BJ (cell line): ENCODE measurements at regions not wholly inside any gene's neighbourhood (a gene's known extent, or its start where the extent isn't known, plus 50 kb on each side); places are given as distances from the start of the nearest gene placed in this dataset.

Experiments used
- CTCF ChIA-PET: fragments of 350-600 bp; formaldehyde crosslinking; extraction: SDS; loops from one replicate; lab custom pipeline; 2021; ENCODE audit warnings: antibody characterized with exemption, inconsistent platforms; lab: Yijun Ruan, JAX
- POLR2A ChIA-PET: fragments of 300-600 bp; sonication (Branson Sonifier 250); formaldehyde crosslinking; extraction: SDS; loops from one replicate; lab custom pipeline; 2021; ENCODE audit warnings: antibody characterized with exemption; lab: Charles Lee
- DNase-seq: peaks from one replicate; pipeline ENCODE4 v3.0.0-alpha.2; 2011; ENCODE audit warnings: low read depth
- H3K27me3 ChIP-seq: 2 replicates; pipeline ENCODE4 v1.6.0; 2011; ENCODE audit warnings: low read length; ENCODE audit not compliant: control insufficient read depth, insufficient read depth
- H3K36me3 ChIP-seq: 2 replicates; pipeline ENCODE4 v1.5.1; 2011; ENCODE audit warnings: low read length; ENCODE audit not compliant: control insufficient read depth, insufficient read depth
- H3K4me3 ChIP-seq: 2 replicates; pipeline ENCODE4 v1.5.1; 2011; ENCODE audit warnings: low read depth, mild to moderate bottlenecking, control low read depth, low read length
- TF ChIP-seq, protein P1 (sequence below): IDR thresholded peaks from 2 replicates; pipeline ENCODE4 v1.5.1; 2011; ENCODE audit warnings: low read depth, mild to moderate bottlenecking, control low read depth, inconsistent platforms, low read length, moderate library complexity; ENCODE audit not compliant: insufficient read depth

DNA sequence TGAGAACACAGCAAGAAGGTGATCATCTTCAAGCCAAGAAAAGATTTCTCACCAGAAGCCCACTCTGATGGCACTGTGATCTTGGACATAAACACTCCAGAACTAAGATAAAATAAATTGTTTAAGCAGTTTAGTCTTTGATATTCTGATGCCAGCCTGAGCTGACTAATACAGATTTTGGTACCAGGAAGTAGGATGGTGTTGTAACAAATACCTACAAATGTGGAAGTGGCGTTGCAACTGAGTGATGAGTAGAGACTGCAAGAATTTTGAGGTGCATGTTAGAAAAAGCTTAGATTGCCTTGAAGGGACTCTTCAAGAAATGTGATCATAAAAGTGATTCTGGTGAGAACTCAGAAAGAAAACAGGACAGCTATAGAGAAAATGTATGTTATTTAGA lies 592.4 kb upstream of the DAB2 start:
- Histone ChIP-seq H3K36me3 (no peaks in the 10 kb centered on the region), H3K4me3 (no peak overlapping the region), H3K27me3 (no peaks in the 10 kb centered on the region)
- POLR2A ChIA-PET: no interaction called here
- CTCF ChIA-PET: no interaction called here
- no peak for DNase-seq
- TF ChIP-seq, protein P1, sequence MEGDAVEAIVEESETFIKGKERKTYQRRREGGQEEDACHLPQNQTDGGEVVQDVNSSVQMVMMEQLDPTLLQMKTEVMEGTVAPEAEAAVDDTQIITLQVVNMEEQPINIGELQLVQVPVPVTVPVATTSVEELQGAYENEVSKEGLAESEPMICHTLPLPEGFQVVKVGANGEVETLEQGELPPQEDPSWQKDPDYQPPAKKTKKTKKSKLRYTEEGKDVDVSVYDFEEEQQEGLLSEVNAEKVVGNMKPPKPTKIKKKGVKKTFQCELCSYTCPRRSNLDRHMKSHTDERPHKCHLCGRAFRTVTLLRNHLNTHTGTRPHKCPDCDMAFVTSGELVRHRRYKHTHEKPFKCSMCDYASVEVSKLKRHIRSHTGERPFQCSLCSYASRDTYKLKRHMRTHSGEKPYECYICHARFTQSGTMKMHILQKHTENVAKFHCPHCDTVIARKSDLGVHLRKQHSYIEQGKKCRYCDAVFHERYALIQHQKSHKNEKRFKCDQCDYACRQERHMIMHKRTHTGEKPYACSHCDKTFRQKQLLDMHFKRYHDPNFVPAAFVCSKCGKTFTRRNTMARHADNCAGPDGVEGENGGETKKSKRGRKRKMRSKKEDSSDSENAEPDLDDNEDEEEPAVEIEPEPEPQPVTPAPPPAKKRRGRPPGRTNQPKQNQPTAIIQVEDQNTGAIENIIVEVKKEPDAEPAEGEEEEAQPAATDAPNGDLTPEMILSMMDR: no peak

DNA sequence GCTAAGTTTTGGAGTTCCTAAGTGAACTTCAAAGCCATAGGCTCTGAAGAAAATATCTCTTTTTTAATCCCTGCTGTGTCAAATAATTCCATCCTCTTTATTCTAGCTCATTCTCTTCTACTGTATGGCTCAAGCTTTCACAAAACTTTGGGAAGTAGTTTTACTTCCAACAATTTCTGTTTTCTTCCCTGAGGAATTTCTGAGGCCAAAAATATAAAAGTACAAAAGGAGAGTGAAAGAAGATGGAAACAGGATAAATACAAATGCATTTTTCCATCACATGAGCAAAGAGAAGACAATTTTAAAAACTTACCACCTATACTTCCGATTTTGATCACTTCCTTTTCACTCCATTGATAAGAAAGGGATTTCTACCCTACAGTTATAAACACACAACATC lies 585.7 kb upstream of the DAB2 start:
- Histone ChIP-seq H3K36me3 (no peaks in the 10 kb centered on the region), H3K27me3 (no peaks in the 10 kb centered on the region), H3K4me3 (no peak overlapping the region)
- POLR2A ChIA-PET: no interaction called here
- TF ChIP-seq, protein P1: no peak
- CTCF ChIA-PET: no interaction called here
- DNase-seq: no peak

DNA sequence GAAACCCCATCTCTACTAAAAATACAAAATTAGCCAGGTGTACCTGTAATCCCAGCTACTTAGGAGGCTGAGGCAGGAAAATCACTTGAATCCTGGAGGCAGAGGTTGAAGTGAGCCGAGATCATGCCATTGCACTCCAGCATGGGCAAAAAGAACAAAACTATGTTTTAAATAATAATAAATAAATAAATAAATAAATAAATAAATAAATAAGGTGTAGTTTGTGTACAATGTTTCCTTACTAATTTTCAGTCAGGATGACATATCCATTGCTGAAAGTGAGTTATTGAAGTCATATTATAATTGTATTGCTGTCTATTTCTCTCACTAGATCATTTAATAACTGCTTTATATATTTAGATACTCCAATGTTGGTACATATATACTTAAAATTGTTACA lies 581.5 kb upstream of the DAB2 start:
- TF ChIP-seq, protein P1: no peak
- no peak for DNase-seq
- Histone ChIP-seq H3K36me3 (no peaks in the 10 kb centered on the region), H3K4me3 (no peak overlapping the region), H3K27me3 (no peaks in the 10 kb centered on the region)
- ChIA-PET POLR2A (no interaction called here), CTCF (no interaction called here)

- DNase-seq: no peak
- Histone ChIP-seq H3K36me3 (no peaks in the 10 kb centered on the region), H3K27me3 (no peaks in the 10 kb centered on the region), H3K4me3 (no peak overlapping the region)
- TF ChIP-seq, protein P1: no peak
- POLR2A ChIA-PET: no interaction called here
- CTCF ChIA-PET: no interaction called here
Measured at GRCh38 chr5:40001796-40002195, 577.0 kb upstream of the DAB2 start.

DNA sequence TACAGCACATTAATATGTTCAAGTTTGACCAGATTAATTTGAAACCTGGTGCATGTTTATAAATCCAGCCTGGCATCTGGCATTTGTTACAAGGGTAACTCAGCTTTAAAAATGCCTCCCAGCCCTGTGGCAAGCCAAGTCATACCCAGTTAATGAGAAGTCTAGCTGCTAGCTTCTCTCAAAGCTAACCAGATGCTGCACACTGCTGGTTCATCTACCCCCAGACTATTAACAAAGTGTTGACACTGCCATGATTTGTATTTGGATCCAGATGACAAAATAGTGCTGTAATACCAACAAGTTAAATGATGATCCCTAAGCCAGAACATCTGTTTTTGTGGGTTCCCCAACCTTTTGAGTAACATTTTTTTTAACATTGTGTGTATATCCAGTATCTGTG lies 573.7 kb upstream of the DAB2 start:
- CTCF ChIA-PET: no interaction called here
- no peak for DNase-seq
- no peaks in the 10 kb centered on the region for H3K36me3 ChIP-seq
- H3K27me3 ChIP-seq: no peaks in the 10 kb centered on the region
- POLR2A ChIA-PET: no interaction called here
- TF ChIP-seq, protein P1: no peak
- no peak overlapping the region for H3K4me3 ChIP-seq
